ENCODE measurements at regions not wholly inside any gene's neighbourhood (a gene's known extent, or its start where the extent isn't known, plus 50 kb on each side); places are given as distances from the start of the nearest gene placed in this dataset.

GRCh38 chr1:30609999-30610345 lies 113.4 kb downstream of the MATN1 start:
- no peak for TF ChIP-seq CTCF (IDR thresholded peaks at IDR 0.05; ENCODE audit: low read depth, low read length)
- no peak overlapping the region for H3K4me3 ChIP-seq (ENCODE audit: low read depth, low read length)

- TF ChIP-seq CTCF (IDR thresholded peaks at IDR 0.05; ENCODE audit: low read depth, low read length) = no peak
- no peak overlapping the region for H3K4me3 ChIP-seq (ENCODE audit: low read depth, low read length)
Measured at GRCh38 chr1:30609336-30609998, 113.9 kb downstream of the MATN1 start.

GRCh38 chr1:30607723-30608122 lies 115.7 kb downstream of the MATN1 start:
- H3K4me3 ChIP-seq (ENCODE audit: low read depth, low read length) = no peak overlapping the region
- no peak for TF ChIP-seq CTCF (IDR thresholded peaks at IDR 0.05; ENCODE audit: low read depth, low read length)

- TF ChIP-seq CTCF (IDR thresholded peaks at IDR 0.05; ENCODE audit: low read depth, low read length) = no peak
- no peak overlapping the region for H3K4me3 ChIP-seq (ENCODE audit: low read depth, low read length)
Measured at GRCh38 chr1:30606166-30606565, 117.2 kb downstream of the MATN1 start.

- TF ChIP-seq CTCF (IDR thresholded peaks at IDR 0.05; ENCODE audit: low read depth, low read length) = no peak
Measured at GRCh38 chr1:30605441-30605920, 117.9 kb downstream of the MATN1 start.

GRCh38 chr1:30604801-30605440 lies 118.5 kb downstream of the MATN1 start:
- H3K4me3 ChIP-seq (ENCODE audit: low read depth, low read length) = no peak overlapping the region
- no peak for TF ChIP-seq CTCF (IDR thresholded peaks at IDR 0.05; ENCODE audit: low read depth, low read length)

More at GRCh38 chr1:30605441-30605920, 117.9 kb downstream of the MATN1 start:
- no peak overlapping the region for H3K4me3 ChIP-seq (ENCODE audit: low read depth, low read length)

- TF ChIP-seq CTCF (IDR thresholded peaks at IDR 0.05; ENCODE audit: low read depth, low read length) = no peak
- H3K4me3 ChIP-seq (ENCODE audit: low read depth, low read length) = no peak overlapping the region
Measured at GRCh38 chr1:30603081-30603858, 120.1 kb downstream of the MATN1 start.

Measured in WI38 (cell line).